Naive thymus-derived CD8-positive, alpha-beta T cell (primary cell): ENCODE measurements at regions not wholly inside any gene's neighbourhood (a gene's known extent, or its start where the extent isn't known, plus 50 kb on each side); places are given as distances from the start of the nearest gene placed in this dataset.
A peak's percentile ranks its signal among the peaks of the same experiment; 100 is the strongest.
"Not testable (repeated sequence)": the region's sequence is repeated elsewhere in the genome, so short reads cannot be mapped to it uniquely, and the experiment has no call there.

ENCODE experiments used
- ATAC-seq, 2 donors: fragments of 150-1000 bp; cut with Tn5 transposase in 1 of 2; sonication (Bioruptor Pico), chemical (Tn5 transposase) in 1 of 2; 1 replicate in 1 of 2; 2 replicates in 1 of 2; pipeline ENCODE4 v1.10.0; 2021; ENCODE audit warnings: mild to moderate bottlenecking in 2 of 2, moderate library complexity in 2 of 2
- POLR2A ChIA-PET: fragments of 350-600 bp; sonication (Branson Sonifier 250); formaldehyde crosslinking; loops from one replicate; lab custom pipeline; 2021; ENCODE audit warnings: antibody characterized with exemption; lab: Charles Lee
- DNase-seq, 10 donors: peaks; one replicate each; pipeline versions ENCODE4 v3.0.0 to v3.0.0-alpha.2; 2020 to 2022
- H3K27ac Mint-ChIP-seq, 10 donors: one replicate each; pipeline ENCODE4 v1.8.0; 2020 to 2022; ENCODE audit warnings: mild to moderate bottlenecking in 10 of 10, mixed read lengths in 10 of 10, moderate library complexity in 4 of 10, inconsistent platforms in 1 of 10
- H3K27me3 Mint-ChIP-seq, 5 donors: one replicate each; pipeline ENCODE4 v1.8.0; 2021 to 2022; ENCODE audit warnings: mixed read lengths in 5 of 5
- H3K36me3 Mint-ChIP-seq, 3 donors: one replicate each; pipeline ENCODE4 v1.8.0; 2020 to 2022; ENCODE audit warnings: mixed read lengths in 3 of 3, mild to moderate bottlenecking in 2 of 3, inconsistent platforms in 1 of 3
- H3K4me1 Mint-ChIP-seq, 4 donors: one replicate each; pipeline ENCODE4 v1.8.0; 2021 to 2022; ENCODE audit warnings: mixed read lengths in 4 of 4
- H3K4me3 Mint-ChIP-seq, 10 donors: one replicate each; pipeline ENCODE4 v1.8.0; 2020 to 2022; ENCODE audit warnings: mild to moderate bottlenecking in 10 of 10, mixed read lengths in 10 of 10, moderate library complexity in 6 of 10, inconsistent platforms in 1 of 10
- H3K9me3 Mint-ChIP-seq, 9 donors: one replicate each; pipeline ENCODE4 v1.8.0; 2020 to 2022; ENCODE audit warnings: mixed read lengths in 9 of 9, mild to moderate bottlenecking in 3 of 9, inconsistent platforms in 1 of 9, moderate library complexity in 1 of 9

DNA sequence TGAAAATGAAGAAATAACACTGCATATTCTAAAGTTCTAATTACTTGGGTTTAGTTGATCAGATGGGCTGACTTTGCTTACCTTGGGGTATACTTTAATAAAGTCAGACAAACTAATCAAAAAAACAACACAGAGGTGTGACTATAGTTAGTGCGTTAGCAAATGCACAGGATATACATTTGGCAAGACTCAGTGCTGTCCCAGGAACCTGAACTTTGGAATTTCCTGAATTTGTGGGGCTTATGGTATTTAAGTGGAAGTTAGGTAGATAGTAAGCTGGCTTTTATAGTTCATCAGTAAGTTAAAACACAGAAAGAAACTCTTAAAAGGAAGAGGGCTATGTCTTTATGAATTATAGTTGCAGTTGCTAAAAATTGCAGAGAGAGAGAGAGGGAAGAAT, 302.6 kb upstream of the DDI1 start:
- POLR2A ChIA-PET: no interaction called here
- H3K27ac Mint-ChIP-seq: no peak overlapping the region
- H3K9me3 Mint-ChIP-seq: peaks cover 0 to 4% (median 0%) of the 10 kb centered on the region in 9 donors
- ATAC-seq (no peak), DNase-seq (no peak)
- H3K27me3 Mint-ChIP-seq: peaks cover 0 to 2% (median 0%) of the 10 kb centered on the region in 5 donors
- no peaks in the 10 kb centered on the region for H3K36me3 Mint-ChIP-seq
- peaks cover 0 to 6% (median 3%) of the 10 kb centered on the region in 4 donors for H3K4me1 Mint-ChIP-seq
- H3K4me3 Mint-ChIP-seq: no peak overlapping the region

DNA sequence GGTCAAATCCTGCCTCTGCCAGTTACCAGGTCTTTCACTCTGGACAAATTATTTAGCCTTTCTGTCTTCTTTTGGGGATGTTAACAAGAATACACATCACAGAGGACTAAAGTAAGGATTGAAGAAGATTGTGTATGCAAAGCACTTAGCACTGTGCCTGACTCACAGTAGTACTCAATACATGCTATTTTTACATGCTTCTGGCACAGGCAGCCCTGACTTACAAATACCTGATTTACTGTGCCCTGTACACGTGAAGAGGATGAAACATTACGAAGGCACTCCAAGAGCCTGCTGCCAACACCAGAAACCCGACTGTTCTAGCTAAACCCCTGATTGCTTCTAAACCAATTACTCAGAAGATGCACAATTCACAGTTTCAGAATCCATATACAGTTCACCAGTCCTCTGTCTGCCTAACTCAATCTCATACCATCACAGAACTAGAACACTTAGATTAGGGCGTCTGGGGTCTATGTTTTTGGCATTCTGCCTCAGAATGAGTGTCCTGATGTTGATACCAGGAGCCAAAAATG, 300.9 kb upstream of the DDI1 start:
- Mint-ChIP-seq H3K4me3 (no peak overlapping the region), H3K27me3 (peaks cover 0 to 2% (median 0%) of the 10 kb centered on the region in 5 donors), H3K27ac (peak overlapping the region in 1 of 10 donors; percentile 11), H3K4me1 (peaks cover 0 to 13% (median 5%) of the 10 kb centered on the region in 4 donors), H3K36me3 (no peaks in the 10 kb centered on the region), H3K9me3 (peaks cover 0 to 4% (median 0%) of the 10 kb centered on the region in 9 donors)
- DNase-seq (no peak), ATAC-seq (no peak)
- POLR2A ChIA-PET: no interaction called here

DNA sequence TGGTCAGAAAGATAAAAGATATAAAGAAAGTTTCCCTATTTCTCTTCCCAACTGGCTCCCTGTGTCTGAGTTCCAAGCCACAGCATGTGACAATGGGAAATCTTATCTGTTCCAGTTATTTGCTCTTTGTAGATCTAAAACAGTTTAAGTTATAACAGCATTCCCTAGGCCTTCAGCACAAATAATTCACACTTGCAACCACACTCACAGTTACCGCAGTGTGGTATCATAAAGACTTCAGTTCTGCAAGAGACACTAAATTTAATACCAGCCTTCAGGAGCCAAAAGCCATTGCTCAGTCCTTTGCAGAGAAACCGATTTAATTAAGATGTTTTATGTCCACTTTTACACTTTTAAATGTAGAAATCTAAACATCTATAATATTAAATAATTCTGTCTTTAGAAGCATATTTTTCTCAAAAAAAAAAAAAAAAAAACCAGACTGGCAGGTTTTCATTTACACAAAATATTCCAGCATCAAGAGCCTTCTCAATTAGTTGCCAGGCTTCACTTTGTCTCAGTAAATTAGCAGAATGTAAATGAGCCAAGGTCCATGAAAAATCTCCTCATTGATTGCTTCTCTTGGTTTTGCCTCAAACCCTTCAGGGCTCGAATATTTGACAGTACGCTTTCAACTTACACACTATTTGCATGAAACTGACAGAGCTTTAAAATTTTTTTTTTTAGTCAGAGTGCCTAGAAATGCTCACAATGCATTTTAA, 300.0 kb upstream of the DDI1 start:
- DNase-seq (no peak), ATAC-seq (no peak)
- Mint-ChIP-seq H3K36me3 (no peaks in the 10 kb centered on the region), H3K27me3 (peaks cover 0 to 2% (median 0%) of the 10 kb centered on the region in 5 donors), H3K27ac (peak overlapping the region in 1 of 10 donors; percentile 6), H3K4me3 (no peak overlapping the region), H3K9me3 (peaks cover 0 to 4% (median 0%) of the 10 kb centered on the region in 9 donors), H3K4me1 (peaks cover 0 to 13% (median 5%) of the 10 kb centered on the region in 4 donors)
- POLR2A ChIA-PET: no interaction called here

DNA sequence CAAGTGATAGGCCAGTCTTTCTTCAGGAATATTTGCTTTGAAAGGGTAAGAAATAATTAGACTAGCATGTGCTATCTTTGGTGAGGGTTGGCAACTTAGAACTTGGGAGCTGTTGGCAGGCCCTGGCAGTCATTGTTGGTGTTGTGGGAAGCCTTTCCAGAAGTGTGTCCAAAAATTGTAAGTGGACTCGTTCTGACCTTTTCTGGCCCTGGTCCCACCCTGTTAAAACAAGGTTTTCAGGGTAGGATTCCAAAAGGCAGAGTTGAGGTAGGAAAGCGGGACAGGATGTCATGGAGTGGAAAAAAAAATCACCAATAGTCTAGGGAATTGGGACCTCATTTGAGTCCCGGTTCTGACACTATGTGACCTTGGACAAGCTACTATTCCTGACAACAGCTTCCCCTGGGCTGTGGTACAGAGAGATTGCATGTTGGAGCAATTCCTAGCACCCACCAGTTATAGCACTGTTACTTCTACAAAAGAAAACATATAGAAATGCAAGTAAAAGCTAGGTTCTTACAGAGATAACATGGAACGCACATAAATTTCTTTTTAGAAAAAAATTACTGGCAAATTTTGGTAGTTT, 299.3 kb upstream of the DDI1 start:
- ATAC-seq: no peak
- peak overlapping the region in 1 of 10 donors; percentile 25 for H3K27ac Mint-ChIP-seq
- no peaks in the 10 kb centered on the region for H3K36me3 Mint-ChIP-seq
- peaks cover 0 to 4% (median 0%) of the 10 kb centered on the region in 9 donors for H3K9me3 Mint-ChIP-seq
- DNase-seq: no peak
- H3K4me1 Mint-ChIP-seq: peaks cover 0 to 13% (median 5%) of the 10 kb centered on the region in 4 donors
- POLR2A ChIA-PET: no interaction called here
- no peak overlapping the region for H3K4me3 Mint-ChIP-seq
- H3K27me3 Mint-ChIP-seq: peaks cover 0 to 2% (median 0%) of the 10 kb centered on the region in 5 donors

GRCh38 chr11:103737747-103738146, 298.7 kb upstream of the DDI1 start:
- Mint-ChIP-seq H3K9me3 (peaks cover 0 to 4% (median 0%) of the 10 kb centered on the region in 9 donors), H3K4me3 (no peak overlapping the region), H3K27ac (peak overlapping the region in 5 of 10 donors; percentile 5 to 76 (median 22)), H3K36me3 (no peaks in the 10 kb centered on the region), H3K27me3 (peaks cover 0 to 2% (median 0%) of the 10 kb centered on the region in 5 donors), H3K4me1 (peaks cover 0 to 13% (median 5%) of the 10 kb centered on the region in 4 donors)
- POLR2A ChIA-PET: no interaction called here
- ATAC-seq: no peak
- no peak for DNase-seq

DNA sequence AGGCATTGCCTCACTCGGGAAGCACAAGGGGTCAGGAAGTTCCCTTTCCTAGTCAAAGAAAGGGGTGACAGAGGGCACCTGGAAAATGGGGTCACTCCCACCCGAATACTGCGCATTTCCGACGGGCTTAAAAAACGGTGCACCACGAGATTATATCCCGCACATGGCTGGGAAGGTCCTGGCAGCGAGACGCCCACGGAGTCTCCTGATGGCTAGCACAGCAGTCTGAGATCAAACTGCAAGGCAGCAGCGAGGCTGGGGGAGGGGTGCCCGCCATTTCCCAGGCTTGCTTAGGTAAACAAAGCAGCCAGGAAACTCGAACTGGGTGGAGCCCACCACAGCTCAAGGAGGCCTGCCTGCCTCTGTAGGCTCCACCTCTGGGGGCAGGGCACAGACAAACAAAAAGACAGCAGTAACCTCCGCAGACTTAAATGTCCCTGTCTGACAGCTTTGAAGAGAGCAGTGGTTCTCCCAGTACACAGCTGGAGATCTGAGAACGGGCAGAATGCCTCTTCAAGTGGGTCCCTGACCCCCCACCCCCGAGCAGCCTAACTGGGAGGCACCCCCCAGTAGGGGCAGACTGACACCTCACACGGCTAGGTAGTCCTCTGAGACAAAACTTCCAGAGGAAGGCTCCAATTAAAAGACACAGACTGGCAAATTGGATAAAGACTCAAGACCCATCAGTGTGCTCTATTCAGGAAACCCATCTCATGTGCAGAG, 297.2 kb upstream of the DDI1 start:
- DNase-seq: peak in 6 of 10 donors; percentile 2 to 38 (median 24)
- Mint-ChIP-seq H3K4me1 (peaks cover 0 to 13% (median 5%) of the 10 kb centered on the region in 4 donors), H3K27ac (peak overlapping the region in 9 of 10 donors; percentile 19 to 96 (median 91)), H3K4me3 (peak overlapping the region; percentile 47 to 86 (median 78))
- H3K36me3 Mint-ChIP-seq, H3K27me3 Mint-ChIP-seq, H3K9me3 Mint-ChIP-seq: not testable (repeated sequence)
- POLR2A ChIA-PET: interaction anchor here (0.7 kb wide), 1 partner anchor 12 kb away, joined by 3 read pairs; no protein-coding TSS in a partner anchor
- peak in 1 of 2 donors; percentile 42 for ATAC-seq

DNA sequence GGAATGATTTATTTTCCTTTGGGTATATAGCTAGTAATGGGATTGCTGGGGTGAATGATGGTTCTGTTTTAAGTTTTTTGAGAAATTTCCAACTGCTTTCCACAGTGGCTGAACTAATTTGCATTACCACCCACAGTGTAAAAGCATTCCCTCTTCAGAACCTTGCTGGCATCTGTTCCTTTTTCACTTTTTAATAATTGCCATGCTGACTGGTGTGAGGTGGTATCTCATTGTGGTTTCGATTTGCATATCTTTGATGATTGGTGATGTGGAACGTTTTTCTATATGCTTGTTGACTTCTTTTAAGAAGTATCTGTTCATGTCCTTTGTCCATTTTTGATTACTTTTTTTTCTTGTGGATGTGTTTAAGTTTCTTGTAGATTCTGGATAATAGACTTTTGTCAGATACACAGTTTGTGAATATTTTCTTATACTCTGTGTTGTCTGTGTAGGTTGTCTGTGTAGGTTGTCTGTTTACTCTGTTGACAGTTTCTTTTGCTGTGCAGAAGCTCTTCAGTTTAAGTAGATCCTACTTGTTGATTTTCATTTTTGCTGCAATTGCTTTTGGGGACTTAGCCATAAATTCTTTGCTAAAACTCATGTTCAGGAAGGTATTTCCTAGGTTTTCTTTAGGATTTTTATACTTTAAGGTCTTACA, 291.8 kb upstream of the DDI1 start:
- H3K27ac Mint-ChIP-seq: no peak overlapping the region
- peaks cover 0 to 14% (median 5%) of the 10 kb centered on the region in 9 donors for H3K9me3 Mint-ChIP-seq
- no peaks in the 10 kb centered on the region for H3K27me3 Mint-ChIP-seq
- DNase-seq (no peak), ATAC-seq (no peak)
- no peak overlapping the region for H3K4me3 Mint-ChIP-seq
- POLR2A ChIA-PET: no interaction called here
- no peaks in the 10 kb centered on the region for H3K36me3 Mint-ChIP-seq
- peaks cover 0 to 4% (median under 1%) of the 10 kb centered on the region in 4 donors for H3K4me1 Mint-ChIP-seq

- Mint-ChIP-seq H3K27ac (no peak overlapping the region), H3K4me3 (no peak overlapping the region), H3K36me3 (no peaks in the 10 kb centered on the region), H3K9me3 (peaks cover 2 to 11% (median 6%) of the 10 kb centered on the region in 9 donors), H3K4me1 (no peaks in the 10 kb centered on the region), H3K27me3 (peaks cover 0 to 19% (median 4%) of the 10 kb centered on the region in 5 donors)
- POLR2A ChIA-PET: no interaction called here
- no peak for DNase-seq
- ATAC-seq: no peak
Measured at GRCh38 chr11:103749158-103749557, 287.3 kb upstream of the DDI1 start.

DNA sequence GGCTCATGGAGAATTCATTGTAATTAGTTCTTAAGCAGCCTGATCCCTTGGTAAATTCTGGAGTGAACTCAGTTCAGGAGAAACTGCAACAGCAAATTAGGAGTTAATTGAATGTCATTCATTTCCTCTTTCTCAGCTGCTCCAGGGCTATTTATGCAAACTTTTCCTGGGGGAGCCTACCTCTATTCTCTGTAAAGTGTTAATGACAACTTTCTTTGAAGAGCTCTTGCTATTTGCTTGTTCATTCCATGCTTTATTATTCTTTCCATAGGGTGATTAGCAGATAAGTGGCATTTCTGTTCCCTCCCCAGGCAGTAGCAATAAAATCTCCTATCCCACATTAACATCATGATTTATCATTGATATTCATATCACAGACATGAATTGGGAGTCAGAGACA, 267.6 kb upstream of the DDI1 start:
- Mint-ChIP-seq H3K27ac (no peak overlapping the region), H3K4me1 (no peaks in the 10 kb centered on the region), H3K36me3 (no peaks in the 10 kb centered on the region), H3K27me3 (no peaks in the 10 kb centered on the region), H3K4me3 (no peak overlapping the region), H3K9me3 (peaks cover 0 to 11% (median 2%) of the 10 kb centered on the region in 9 donors)
- DNase-seq: no peak
- POLR2A ChIA-PET: no interaction called here
- ATAC-seq: no peak

- DNase-seq (no peak), ATAC-seq (no peak)
- Mint-ChIP-seq H3K27me3 (peaks cover 0 to 3% (median 2%) of the 10 kb centered on the region in 5 donors), H3K4me3 (no peak overlapping the region), H3K27ac (no peak overlapping the region), H3K9me3 (peaks cover 0 to 6% (median under 1%) of the 10 kb centered on the region in 9 donors), H3K36me3 (no peaks in the 10 kb centered on the region), H3K4me1 (no peaks in the 10 kb centered on the region)
- POLR2A ChIA-PET: no interaction called here
Measured at GRCh38 chr11:103773059-103773458, 263.4 kb upstream of the DDI1 start.

DNA sequence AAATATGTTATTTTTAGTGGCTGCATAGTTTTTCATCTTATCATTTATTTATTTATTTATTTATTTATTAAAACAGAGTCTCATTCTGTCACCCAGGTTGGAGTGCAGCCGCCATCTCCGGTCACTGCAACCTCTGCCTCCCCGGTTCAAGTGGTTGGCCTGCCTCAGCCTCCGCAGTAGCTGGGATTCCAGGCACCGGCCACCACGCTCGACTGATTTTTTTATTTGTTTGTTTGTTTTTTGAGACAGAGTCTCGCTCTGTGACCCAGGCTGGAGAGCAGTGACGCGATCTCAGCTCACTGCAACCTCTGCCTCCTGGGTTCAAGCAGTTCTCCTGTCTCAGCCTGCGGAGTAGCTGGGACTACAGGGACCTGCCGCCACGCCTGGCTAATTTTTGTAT, 262.9 kb upstream of the DDI1 start:
- Mint-ChIP-seq H3K4me1 (no peaks in the 10 kb centered on the region), H3K4me3 (no peak overlapping the region), H3K27me3 (peaks cover 0 to 3% (median 2%) of the 10 kb centered on the region in 5 donors), H3K9me3 (peaks cover 0 to 6% (median 0%) of the 10 kb centered on the region in 9 donors), H3K27ac (no peak overlapping the region), H3K36me3 (no peaks in the 10 kb centered on the region)
- DNase-seq (no peak), ATAC-seq (no peak)
- POLR2A ChIA-PET: no interaction called here

- Mint-ChIP-seq H3K9me3 (peaks cover 0 to 6% (median 0%) of the 10 kb centered on the region in 9 donors), H3K27me3 (peaks cover 0 to 3% (median 2%) of the 10 kb centered on the region in 5 donors), H3K4me3 (no peak overlapping the region), H3K36me3 (no peaks in the 10 kb centered on the region), H3K27ac (no peak overlapping the region), H3K4me1 (no peaks in the 10 kb centered on the region)
- POLR2A ChIA-PET: no interaction called here
- DNase-seq (no peak), ATAC-seq (no peak)
Measured at GRCh38 chr11:103779054-103779453, 257.4 kb upstream of the DDI1 start.
